GM12878 (cell line): ENCODE measurements at regions not wholly inside any gene's neighbourhood (a gene's known extent, or its start where the extent isn't known, plus 50 kb on each side); places are given as distances from the start of the nearest gene placed in this dataset.

Experiments used
- ATAC-seq: fragments of 200-7000 bp; cut with Tn5 transposase; 3 replicates; pipeline ENCODE4 v1.9.1; 2020; ENCODE audit warnings: mild to moderate bottlenecking, moderate library complexity
- BruUV-seq: library from RNA; stranded (reverse); fragments of 400-500 nt; replicated peaks from 2 replicates; lab custom pipeline; 2021; lab: Mats Ljungman, UMichigan
- CTCF ChIA-PET: fragments of 300-600 bp; sonication (Branson Sonifier 250); formaldehyde crosslinking; extraction: SDS; loops from one replicate; lab custom pipeline; 2021; ENCODE audit warnings: inconsistent platforms; lab: Yijun Ruan, JAX
- POLR2A ChIA-PET: fragments of 350-600 bp; formaldehyde crosslinking; extraction: SDS; loops from one replicate; lab custom pipeline; 2021; ENCODE audit warnings: inconsistent platforms; lab: Charles Lee
- RAD21 ChIA-PET: fragments of 300-600 bp; sonication (Branson Sonifier 250); formaldehyde crosslinking; loops from one replicate; lab custom pipeline; 2023; ENCODE audit warnings: antibody characterized with exemption; ENCODE audit not compliant: unreplicated experiment; lab: Charles Lee
- SMC1A ChIA-PET: fragments of 300-600 bp; sonication (Branson Sonifier 250); formaldehyde crosslinking; loops from one replicate; lab custom pipeline; 2023; ENCODE audit not compliant: unreplicated experiment, uncharacterized antibody; lab: Charles Lee
- DNase-seq: peaks from one replicate; pipeline ENCODE4 v3.0.0-alpha.2; 2011; ENCODE audit warnings: low read depth, low spot score
- FAIRE-seq: peaks from 3 replicates; lab custom pipeline; 2011; peaks lifted over from hg19 to GRCh38; lab: Jason Lieb, UNC
- H2AFZ ChIP-seq: 2 replicates; pipeline ENCODE4 v1.6.0; 2011; ENCODE audit warnings: low read depth, low read length, control low read depth; ENCODE audit not compliant: control insufficient read depth
- H3K27ac ChIP-seq: 2 replicates; pipeline ENCODE4 v1.5.1; 2011; ENCODE audit warnings: control low read depth; ENCODE audit not compliant: control insufficient read depth, insufficient read depth
- H3K27me3 ChIP-seq, 2 experiments: replicated peaks in 1 of 2; 2 replicates each; pipeline versions ENCODE4 v1.6.0 to v1.6.1; 2011; ENCODE audit warnings: low read length in 1 of 2; ENCODE audit not compliant: control insufficient read depth in 2 of 2, insufficient read depth in 2 of 2
- H3K36me3 ChIP-seq, 2 experiments: 2 replicates each; pipeline ENCODE4 v1.5.1; 2011; ENCODE audit warnings: low read length in 1 of 2; ENCODE audit not compliant: control insufficient read depth in 2 of 2, insufficient read depth in 2 of 2
- H3K4me1 ChIP-seq: 2 replicates; pipeline ENCODE4 v1.6.1; 2011; ENCODE audit warnings: mild to moderate bottlenecking, low read length, moderate library complexity, mixed read lengths; ENCODE audit not compliant: control insufficient read depth, insufficient read depth
- H3K4me2 ChIP-seq: 2 replicates; pipeline ENCODE4 v1.6.0; 2011; ENCODE audit warnings: control low read depth; ENCODE audit not compliant: control insufficient read depth, insufficient read depth
- H3K4me3 ChIP-seq: fragments of 200-600 bp; sonication (generic); 2 replicates; pipeline ENCODE4 v1.5.1; 2016
- H3K79me2 ChIP-seq: 2 replicates; pipeline ENCODE4 v1.6.0; 2011; ENCODE audit warnings: low read length; ENCODE audit not compliant: control insufficient read depth, insufficient read depth
- H3K9ac ChIP-seq: 2 replicates; pipeline ENCODE4 v1.8.0; 2011; ENCODE audit warnings: low read length, control low read depth, mixed read lengths; ENCODE audit not compliant: control insufficient read depth, insufficient read depth
- H3K9me3 ChIP-seq: replicated peaks from 3 replicates; pipeline ENCODE4 v1.5.1; 2011; ENCODE audit warnings: mild to moderate bottlenecking, low read length; ENCODE audit not compliant: control insufficient read depth, insufficient read depth
- H4K20me1 ChIP-seq: 2 replicates; pipeline ENCODE4 v1.6.0; 2011; ENCODE audit not compliant: control insufficient read depth, insufficient read depth
- ASH2L ChIP-seq: fragments of 300-600, 200-600 bp; sonication (generic); IDR thresholded peaks from 2 replicates; pipeline ENCODE4 v1.6.1; 2017; ENCODE audit warnings: low read depth, mild to moderate bottlenecking, borderline replicate concordance
- ATF2 ChIP-seq: IDR thresholded peaks from 2 replicates; pipeline ENCODE4 v1.6.1; 2012; ENCODE audit warnings: low read length, inconsistent platforms
- BACH1 ChIP-seq: fragments of 450-650 bp; IDR thresholded peaks from 2 replicates; pipeline ENCODE4 v1.6.1; 2017; ENCODE audit warnings: mild to moderate bottlenecking, borderline replicate concordance
- E2F8 ChIP-seq: fragments of 450-650 bp; IDR thresholded peaks from 2 replicates; pipeline ENCODE4 v1.6.1; 2018; ENCODE audit warnings: mild to moderate bottlenecking, low read depth, moderate library complexity; ENCODE audit not compliant: partially characterized antibody
- FOS ChIP-seq: IDR thresholded peaks from 3 replicates; pipeline ENCODE4 v1.6.1; 2011; ENCODE audit warnings: borderline replicate concordance; ENCODE audit not compliant: insufficient read length; ENCODE audit errors: extremely low read depth
- HSF1 ChIP-seq: fragments of 150-350 bp; IDR thresholded peaks from 2 replicates; pipeline ENCODE4 v1.6.1; 2014; ENCODE audit warnings: mild to moderate bottlenecking, low read depth, low read length
- NBN ChIP-seq: fragments of 450-650 bp; IDR thresholded peaks from 2 replicates; pipeline ENCODE4 v1.6.1; 2016
- RAD21 ChIP-seq: IDR thresholded peaks from 2 replicates; pipeline ENCODE4 v1.6.1; 2011; ENCODE audit warnings: mild to moderate bottlenecking, low read depth, low read length, moderate library complexity; ENCODE audit not compliant: insufficient read depth
- RCOR1 ChIP-seq: conservative IDR thresholded peaks from 2 replicates; pipeline ENCODE4 v1.6.1; 2012; ENCODE audit warnings: low read depth, low read length, improper control_type of control experiment
- RELA ChIP-seq: fragments of 450-650 bp; IDR thresholded peaks from 2 replicates; pipeline ENCODE4 v1.8.0; 2014; ENCODE audit warnings: borderline replicate concordance; ENCODE audit not compliant: partially characterized antibody
- SMC3 ChIP-seq: IDR thresholded peaks from 2 replicates; pipeline ENCODE4 v1.6.1; 2011; ENCODE audit warnings: low read length, improper control_type of control experiment, borderline replicate concordance
- WGBS: methylation state at CpG from one replicate; pipeline ENCODE4 v1.1.6; 2016; ENCODE audit warnings: low lambda C conversion rate; ENCODE audit not compliant: insufficient replicate concordance, insufficient coverage; ENCODE audit errors: missing lambda C conversion rate; 5-methylcytosine and 5-hydroxymethylcytosine counted together
- in situ Hi-C: fragments of 300-500 bp; cut with MboI; formaldehyde crosslinking; loops from 9 replicates; pipeline ENCODE4 v1.14.3; 2018; ENCODE audit warnings: mixed read lengths
- intact Hi-C: fragments of 100-400 bp; cut with micrococcal nuclease; formaldehyde crosslinking; loops from one replicate; pipeline ENCODE4 v1.14.2; 2022; ENCODE audit not compliant: unreplicated experiment

GRCh38 chr1:4481451-4481850, 173.0 kb upstream of the AJAP1 start:
- FAIRE-seq (no peak), DNase-seq (no peak), ATAC-seq (no peak)
- Histone ChIP-seq H3K4me2 (no peak overlapping the region), H3K27me3 (no peaks in the 10 kb centered on the region), H3K4me1 (no peaks in the 10 kb centered on the region), H3K36me3 (no peaks in the 10 kb centered on the region), H2AFZ (no peak overlapping the region), H3K4me3 (no peak overlapping the region), H3K9ac (no peak overlapping the region), H4K20me1 (no peaks in the 10 kb centered on the region), H3K27ac (no peak overlapping the region), H3K79me2 (no peaks in the 10 kb centered on the region), H3K9me3 (no peaks in the 10 kb centered on the region)
- TF ChIP-seq NBN: no peak
- TF ChIP-seq HSF1: no peak
- TF ChIP-seq RELA: no peak
- no peak for TF ChIP-seq FOS
- no peak for TF ChIP-seq ASH2L
- RAD21 ChIA-PET: no interaction called here
- 38% methylated on average over 15 of the region's 18 CpGs for WGBS
- POLR2A ChIA-PET: no interaction called here
- CTCF ChIA-PET: no interaction called here
- no TSS peak for BruUV-seq
- in situ Hi-C loops (no loop called here), intact Hi-C loops (no loop called here)
- SMC1A ChIA-PET: no interaction called here

- H3K9ac ChIP-seq: no peak overlapping the region
- DNase-seq: no peak
- ChIA-PET SMC1A (no interaction called here), CTCF (no interaction called here), RAD21 (no interaction called here), POLR2A (no interaction called here)
- H3K36me3 ChIP-seq: no peaks in the 10 kb centered on the region
- 44% methylated on average over 21 of the region's 21 CpGs for WGBS
- no peaks in the 10 kb centered on the region for H3K27me3 ChIP-seq
- BruUV-seq: no TSS peak
- no peaks in the 10 kb centered on the region for H3K79me2 ChIP-seq
- H3K4me3 ChIP-seq: no peak overlapping the region
- no peak for FAIRE-seq
- H4K20me1 ChIP-seq: no peaks in the 10 kb centered on the region
- in situ Hi-C loops (no loop called here), intact Hi-C loops (no loop called here)
- no peak overlapping the region for H3K4me2 ChIP-seq
- ATAC-seq: no peak
- H3K4me1 ChIP-seq: no peaks in the 10 kb centered on the region
- no peaks in the 10 kb centered on the region for H3K9me3 ChIP-seq
- H2AFZ ChIP-seq: no peak overlapping the region
- no peak overlapping the region for H3K27ac ChIP-seq
- TF ChIP-seq RAD21: no peak
- TF ChIP-seq E2F8: no peak
- TF ChIP-seq BACH1: no peak
- TF ChIP-seq SMC3: no peak
- no peak for TF ChIP-seq RCOR1
- no peak for TF ChIP-seq ATF2
Measured at GRCh38 chr1:4482526-4482925, 171.9 kb upstream of the AJAP1 start.
